HEK293 (cell line): ENCODE measurements at regions not wholly inside any gene's neighbourhood (a gene's known extent, or its start where the extent isn't known, plus 50 kb on each side); places are given as distances from the start of the nearest gene placed in this dataset.

ENCODE experiments used
- CTCF ChIP-seq: fragments of 450-650 bp; formaldehyde crosslinking; IDR thresholded peaks from 2 replicates; pipeline ENCODE4 v1.5.1; 2016; ENCODE audit warnings: missing biosample characterization, missing genetic modification characterization
- ZBTB10 ChIP-seq: fragments of 450-650 bp; formaldehyde crosslinking; IDR thresholded peaks from 2 replicates; pipeline ENCODE4 v1.5.1; 2016; ENCODE audit warnings: missing biosample characterization, missing genetic modification characterization
- ZNF529 ChIP-seq: fragments of 450-650 bp; formaldehyde crosslinking; IDR thresholded peaks from 2 replicates; pipeline ENCODE4 v1.5.1; 2017; ENCODE audit warnings: missing genetic modification characterization, missing biosample characterization; ENCODE audit not compliant: insufficient replicate concordance
- ZNF558 ChIP-seq: fragments of 450-650 bp; formaldehyde crosslinking; IDR thresholded peaks from 2 replicates; pipeline ENCODE4 v1.5.1; 2016; ENCODE audit warnings: missing biosample characterization, missing genetic modification characterization
- ZXDB ChIP-seq: fragments of 450-650 bp; formaldehyde crosslinking; IDR thresholded peaks from 2 replicates; pipeline ENCODE4 v1.5.1; 2016; ENCODE audit warnings: missing biosample characterization, missing genetic modification characterization

GRCh38 chr2:2492800-2493199, 161.7 kb upstream of the MYT1L start:
- no peak for TF ChIP-seq CTCF (tag by site-specific recombination)
- TF ChIP-seq ZXDB (tag by site-specific recombination) = no peak
- TF ChIP-seq ZBTB10 (tag by site-specific recombination) = no peak
- no peak for TF ChIP-seq ZNF558 (tag by site-specific recombination)
- no peak for TF ChIP-seq ZNF529 (tag by site-specific recombination)
